A673 (cell line): ENCODE measurements at regions not wholly inside any gene's neighbourhood (a gene's known extent, or its start where the extent isn't known, plus 50 kb on each side); places are given as distances from the start of the nearest gene placed in this dataset.

Source experiments
- EZH2 ChIP-seq: fragments of 200-600 bp; sonication (generic); IDR thresholded peaks from 2 replicates; pipeline ENCODE4 v1.6.1; 2017; ENCODE audit warnings: borderline replicate concordance, low read depth, mild to moderate bottlenecking, mixed read lengths, antibody characterized with exemption, low read length; ENCODE audit not compliant: poor library complexity, severe bottlenecking
- TF ChIP-seq, protein P1 (sequence below): fragments of 300-800, 200-600 bp; sonication (generic); conservative IDR thresholded peaks from 2 replicates; pipeline ENCODE4 v1.5.1; 2017; ENCODE audit warnings: low read depth, mild to moderate bottlenecking, antibody characterized with exemption, low read length, moderate library complexity, mixed read lengths

DNA sequence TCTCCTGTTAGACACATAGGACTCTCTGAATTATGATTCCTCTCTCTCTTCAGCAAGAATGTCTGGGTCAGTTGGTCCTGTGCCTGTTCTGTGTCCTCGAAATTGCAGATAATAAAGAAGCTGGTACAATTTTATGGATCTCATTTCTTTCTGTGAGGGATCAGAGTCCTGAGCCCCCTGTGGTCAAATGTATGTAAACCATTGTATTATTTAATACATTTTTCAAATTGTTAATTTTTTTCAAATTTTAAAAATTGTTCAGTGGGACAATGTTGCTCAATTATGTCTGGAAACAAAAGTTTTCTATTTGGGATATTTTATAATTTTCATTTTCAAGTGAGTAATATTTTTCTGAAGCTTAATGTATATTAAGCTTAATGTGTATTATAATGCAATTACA lies 513.5 kb downstream of the CCER1 start:
- TF ChIP-seq, protein P1, sequence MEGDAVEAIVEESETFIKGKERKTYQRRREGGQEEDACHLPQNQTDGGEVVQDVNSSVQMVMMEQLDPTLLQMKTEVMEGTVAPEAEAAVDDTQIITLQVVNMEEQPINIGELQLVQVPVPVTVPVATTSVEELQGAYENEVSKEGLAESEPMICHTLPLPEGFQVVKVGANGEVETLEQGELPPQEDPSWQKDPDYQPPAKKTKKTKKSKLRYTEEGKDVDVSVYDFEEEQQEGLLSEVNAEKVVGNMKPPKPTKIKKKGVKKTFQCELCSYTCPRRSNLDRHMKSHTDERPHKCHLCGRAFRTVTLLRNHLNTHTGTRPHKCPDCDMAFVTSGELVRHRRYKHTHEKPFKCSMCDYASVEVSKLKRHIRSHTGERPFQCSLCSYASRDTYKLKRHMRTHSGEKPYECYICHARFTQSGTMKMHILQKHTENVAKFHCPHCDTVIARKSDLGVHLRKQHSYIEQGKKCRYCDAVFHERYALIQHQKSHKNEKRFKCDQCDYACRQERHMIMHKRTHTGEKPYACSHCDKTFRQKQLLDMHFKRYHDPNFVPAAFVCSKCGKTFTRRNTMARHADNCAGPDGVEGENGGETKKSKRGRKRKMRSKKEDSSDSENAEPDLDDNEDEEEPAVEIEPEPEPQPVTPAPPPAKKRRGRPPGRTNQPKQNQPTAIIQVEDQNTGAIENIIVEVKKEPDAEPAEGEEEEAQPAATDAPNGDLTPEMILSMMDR, result no peak
- TF ChIP-seq EZH2, result no peak
